Epithelial cell of proximal tubule (primary cell): ENCODE measurements at regions not wholly inside any gene's neighbourhood (a gene's known extent, or its start where the extent isn't known, plus 50 kb on each side); places are given as distances from the start of the nearest gene placed in this dataset.

Source experiments
- DNase-seq: peaks from one replicate; pipeline ENCODE4 v3.0.0-alpha.2; 2011; ENCODE audit warnings: low read depth
- H3K4me3 ChIP-seq: 2 replicates; pipeline ENCODE4 v1.5.1; 2011; ENCODE audit warnings: low read depth, mild to moderate bottlenecking, low read length
- TF ChIP-seq, protein P1 (sequence below): conservative IDR thresholded peaks from 2 replicates; pipeline ENCODE4 v1.5.1; 2012; ENCODE audit warnings: low read depth, mild to moderate bottlenecking, low read length

DNA sequence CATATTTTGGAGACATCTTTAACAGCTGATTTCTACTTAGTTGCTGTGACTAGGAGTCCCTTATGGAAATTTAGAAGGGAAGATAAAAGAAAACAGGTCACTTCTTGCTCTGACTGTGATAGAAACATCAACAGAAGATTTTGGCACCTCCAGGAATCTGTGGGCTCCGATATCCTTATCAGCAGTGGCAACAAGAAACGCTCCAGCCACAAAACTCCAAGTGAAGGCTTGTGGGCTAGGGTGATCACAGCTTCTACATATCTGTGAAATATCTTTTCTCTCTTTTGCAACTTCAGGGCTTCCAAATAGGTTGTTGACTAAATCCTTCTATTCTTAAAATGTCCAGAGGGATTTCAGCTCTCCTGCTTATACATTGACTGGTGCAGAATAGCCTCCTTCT, 1625.5 kb upstream of the CDH6 start:
- TF ChIP-seq, protein P1, sequence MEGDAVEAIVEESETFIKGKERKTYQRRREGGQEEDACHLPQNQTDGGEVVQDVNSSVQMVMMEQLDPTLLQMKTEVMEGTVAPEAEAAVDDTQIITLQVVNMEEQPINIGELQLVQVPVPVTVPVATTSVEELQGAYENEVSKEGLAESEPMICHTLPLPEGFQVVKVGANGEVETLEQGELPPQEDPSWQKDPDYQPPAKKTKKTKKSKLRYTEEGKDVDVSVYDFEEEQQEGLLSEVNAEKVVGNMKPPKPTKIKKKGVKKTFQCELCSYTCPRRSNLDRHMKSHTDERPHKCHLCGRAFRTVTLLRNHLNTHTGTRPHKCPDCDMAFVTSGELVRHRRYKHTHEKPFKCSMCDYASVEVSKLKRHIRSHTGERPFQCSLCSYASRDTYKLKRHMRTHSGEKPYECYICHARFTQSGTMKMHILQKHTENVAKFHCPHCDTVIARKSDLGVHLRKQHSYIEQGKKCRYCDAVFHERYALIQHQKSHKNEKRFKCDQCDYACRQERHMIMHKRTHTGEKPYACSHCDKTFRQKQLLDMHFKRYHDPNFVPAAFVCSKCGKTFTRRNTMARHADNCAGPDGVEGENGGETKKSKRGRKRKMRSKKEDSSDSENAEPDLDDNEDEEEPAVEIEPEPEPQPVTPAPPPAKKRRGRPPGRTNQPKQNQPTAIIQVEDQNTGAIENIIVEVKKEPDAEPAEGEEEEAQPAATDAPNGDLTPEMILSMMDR, result no peak
- H3K4me3 ChIP-seq, result no peak overlapping the region
- no peak for DNase-seq

DNA sequence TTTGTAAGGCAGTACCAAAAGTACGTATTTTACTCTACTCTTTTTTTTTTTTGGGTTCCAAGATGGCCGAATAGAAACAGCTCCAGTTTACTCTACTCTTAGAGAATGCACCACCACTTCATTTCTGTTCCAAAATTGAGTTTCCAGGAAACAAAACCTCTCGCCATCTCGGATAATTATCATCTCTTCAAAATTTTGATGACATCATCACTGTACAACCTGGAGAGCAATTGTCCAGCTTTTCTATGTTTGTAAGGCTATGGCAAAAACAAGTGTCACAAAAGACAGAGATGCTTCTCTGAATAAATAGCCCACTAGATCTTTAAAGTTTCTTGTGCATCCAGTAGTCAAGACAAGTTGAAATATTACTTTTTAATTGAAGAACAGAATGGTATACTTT, 1631.9 kb upstream of the CDH6 start:
- TF ChIP-seq, protein P1, result no peak
- no peak overlapping the region for H3K4me3 ChIP-seq

DNA sequence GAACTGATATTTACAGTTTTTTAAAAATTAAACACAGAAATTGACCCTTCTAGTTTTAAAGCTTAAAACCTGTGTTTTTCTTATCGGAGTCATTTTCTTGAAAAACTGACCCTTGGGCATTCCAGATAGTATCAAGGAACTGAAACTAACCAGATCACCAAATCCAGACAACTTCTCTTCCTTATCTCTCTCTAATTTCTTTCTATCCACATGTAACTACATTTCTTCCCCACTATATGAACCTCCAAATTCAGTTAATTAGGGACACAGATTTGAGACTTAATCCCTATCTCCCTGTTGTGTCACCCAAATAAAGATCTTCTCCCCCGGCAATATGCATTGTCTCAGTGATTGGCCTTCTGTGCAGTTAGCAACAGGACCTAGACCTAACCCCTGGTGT, 1643.0 kb upstream of the CDH6 start:
- TF ChIP-seq, protein P1, result no peak
- no peak overlapping the region for H3K4me3 ChIP-seq
- DNase-seq, result no peak

More for the DNA sequence above, 1631.9 kb upstream of the CDH6 start:
- no peak for DNase-seq

DNA sequence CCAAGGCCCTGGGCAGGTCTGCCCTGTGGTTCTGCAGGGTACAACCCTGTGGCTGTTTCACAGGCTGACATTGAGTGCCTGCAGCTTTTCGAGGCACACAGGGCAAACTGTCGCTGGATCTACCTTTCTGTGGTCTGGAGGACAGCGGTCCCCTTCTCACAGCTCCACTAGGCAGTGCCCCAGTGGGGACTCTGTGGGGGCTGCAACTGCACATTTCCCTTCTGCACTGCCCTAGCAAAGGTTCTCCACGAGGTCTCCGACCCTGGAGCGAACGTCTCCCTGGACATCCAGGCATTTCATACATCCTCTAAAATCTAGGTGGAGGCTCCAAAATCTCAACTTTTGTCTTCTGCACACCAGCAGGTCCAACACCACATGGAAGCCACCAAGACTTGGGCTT, 1645.2 kb upstream of the CDH6 start:
- TF ChIP-seq, protein P1, result no peak
- DNase-seq, result no peak

DNA sequence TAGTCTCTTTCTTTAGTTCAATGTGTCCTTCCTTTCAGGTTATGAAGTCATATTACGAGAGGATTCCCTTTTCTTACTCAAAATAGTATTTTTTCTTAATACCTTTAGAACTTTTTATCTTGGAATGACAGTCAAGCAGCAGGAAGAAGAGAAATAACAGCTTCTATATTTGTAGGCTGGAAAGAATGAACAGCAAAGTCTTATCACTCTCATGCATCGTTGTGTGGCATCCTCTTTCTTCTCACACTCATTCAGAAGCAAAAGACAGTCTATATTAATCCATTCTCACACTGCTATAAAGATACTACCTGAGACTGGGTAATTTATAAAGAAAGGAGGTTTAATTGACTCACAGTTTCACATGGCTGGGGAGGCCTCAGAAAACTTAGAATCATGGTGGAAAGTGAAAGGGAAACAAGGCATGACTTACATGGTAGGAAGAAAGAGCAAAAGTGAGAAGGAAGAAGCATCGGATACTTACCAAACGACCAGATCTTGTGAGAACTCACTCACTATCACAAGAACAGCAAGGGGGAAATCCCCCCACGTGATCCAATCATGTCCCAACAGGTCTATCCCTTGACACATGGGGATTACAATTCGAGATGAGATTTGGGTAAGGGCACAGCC, 1646.1 kb upstream of the CDH6 start:
- no peak for DNase-seq
- no peak overlapping the region for H3K4me3 ChIP-seq
- TF ChIP-seq, protein P1, result no peak

More for the DNA sequence above, 1645.2 kb upstream of the CDH6 start:
- no peak overlapping the region for H3K4me3 ChIP-seq

DNA sequence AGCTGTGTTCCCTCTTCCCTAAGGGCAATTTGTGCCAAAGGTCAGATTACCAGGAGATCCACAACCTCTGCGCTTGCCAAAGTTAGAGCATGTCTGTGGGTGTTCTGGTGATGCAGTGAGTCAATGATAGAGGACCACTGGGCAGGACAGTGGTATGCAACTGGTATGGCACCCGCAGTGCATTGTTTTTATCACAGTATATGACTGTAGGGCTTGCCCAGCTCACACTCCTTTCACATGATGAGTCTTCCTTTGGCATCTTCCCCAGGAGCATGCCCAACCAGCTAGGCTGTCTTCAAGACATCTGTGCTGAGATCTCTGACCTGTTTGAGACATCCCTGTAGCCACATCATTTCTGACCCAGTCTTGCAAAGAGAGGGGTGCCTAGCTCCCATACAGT, 1650.0 kb upstream of the CDH6 start:
- TF ChIP-seq, protein P1, result no peak
- no peak overlapping the region for H3K4me3 ChIP-seq
- DNase-seq, result no peak

DNA sequence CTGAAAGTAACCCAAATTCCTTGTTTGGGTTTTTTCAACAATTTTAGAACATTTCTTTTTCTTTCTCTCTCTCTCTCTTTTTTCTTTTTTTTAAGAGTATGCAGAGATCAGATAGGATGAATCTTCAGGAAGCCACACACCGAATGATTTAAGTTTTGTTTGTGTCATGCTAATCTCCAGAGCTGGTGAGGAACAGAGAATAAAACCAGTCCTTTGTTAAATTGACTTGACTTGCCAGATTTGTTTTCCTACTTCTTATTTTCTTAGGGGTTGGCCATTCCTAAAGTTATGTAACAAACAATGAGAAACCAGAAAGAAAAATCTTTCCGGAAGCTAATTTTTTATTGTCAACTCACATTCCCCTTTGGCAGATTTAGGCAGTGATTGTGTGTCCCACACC, 1669.3 kb upstream of the CDH6 start:
- TF ChIP-seq, protein P1, result no peak
- no peak for DNase-seq
- H3K4me3 ChIP-seq, result no peak overlapping the region
